Muscle of leg (tissue), 3 donors: ENCODE measurements at regions not wholly inside any gene's neighbourhood (a gene's known extent, or its start where the extent isn't known, plus 50 kb on each side); places are given as distances from the start of the nearest gene placed in this dataset.

Experiments used
- DNase-seq: peaks from one replicate; pipeline ENCODE4 v3.0.0; 2013
- H3K27ac ChIP-seq: one replicate; pipeline ENCODE4 v1.5.1; 2013; ENCODE audit warnings: mild to moderate bottlenecking, low read length, control low read depth
- H3K27me3 ChIP-seq: one replicate; pipeline ENCODE4 v1.6.1; 2013; ENCODE audit warnings: low read length; ENCODE audit not compliant: control insufficient read depth, insufficient read depth
- H3K36me3 ChIP-seq: one replicate; pipeline ENCODE4 v1.6.1; 2013; ENCODE audit warnings: low read length; ENCODE audit not compliant: control insufficient read depth, insufficient read depth
- H3K4me1 ChIP-seq: one replicate; pipeline ENCODE4 v1.6.1; 2013; ENCODE audit warnings: low read length; ENCODE audit not compliant: control insufficient read depth, insufficient read depth
- H3K4me3 ChIP-seq: one replicate; pipeline ENCODE4 v1.5.1; 2013; ENCODE audit warnings: low read length, control low read depth
- H3K9me3 ChIP-seq: replicated peaks from 2 replicates; pipeline ENCODE4 v1.6.1; 2013; ENCODE audit warnings: low read depth, low read length; ENCODE audit not compliant: control insufficient read depth
- WGBS: methylation state at CpG from one replicate; pipeline ENCODE4 v1.1.5; 2013; ENCODE audit warnings: missing lambda C conversion rate; ENCODE audit not compliant: insufficient coverage; 5-methylcytosine and 5-hydroxymethylcytosine counted together

- WGBS = no CpG with 5 or more reads among the region's 2 CpGs
- DNase-seq = no peak
- no peaks in the 10 kb centered on the region for H3K36me3 ChIP-seq
- no peaks in the 10 kb centered on the region for H3K9me3 ChIP-seq
- peaks cover 2% of the 10 kb centered on the region for H3K27me3 ChIP-seq
- H3K4me1 ChIP-seq = no peaks in the 10 kb centered on the region
- no peak overlapping the region for H3K4me3 ChIP-seq
- no peak overlapping the region for H3K27ac ChIP-seq
Observed at GRCh38 chr2:118243031-118243430, 154.8 kb downstream of the INSIG2 start.

DNA sequence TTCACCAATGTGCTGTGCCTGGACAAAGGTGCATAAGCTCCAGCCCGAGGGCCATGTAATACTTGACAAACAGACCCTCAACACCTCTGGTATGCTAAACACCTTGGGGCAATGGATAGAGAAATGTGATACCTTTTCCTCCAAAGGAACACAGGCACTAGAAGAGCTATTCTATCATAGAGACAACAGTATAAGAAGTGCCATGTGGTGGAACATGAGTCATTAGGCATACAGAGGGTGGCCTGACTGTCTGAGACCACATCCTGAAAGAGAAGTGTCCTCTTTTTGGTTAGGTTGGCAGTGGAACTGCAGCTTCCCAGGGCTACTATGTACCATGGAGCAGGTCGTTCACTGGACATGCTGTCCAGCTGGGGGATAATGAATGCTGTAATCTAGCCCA, 153.9 kb downstream of the INSIG2 start:
- Histone ChIP-seq H3K9me3 (no peaks in the 10 kb centered on the region), H3K4me3 (no peak overlapping the region), H3K27me3 (peaks cover 2% of the 10 kb centered on the region), H3K36me3 (no peaks in the 10 kb centered on the region), H3K27ac (no peak overlapping the region), H3K4me1 (no peaks in the 10 kb centered on the region)
- DNase-seq = no peak
- WGBS = no CpG with 5 or more reads among the region's 2 CpGs

DNA sequence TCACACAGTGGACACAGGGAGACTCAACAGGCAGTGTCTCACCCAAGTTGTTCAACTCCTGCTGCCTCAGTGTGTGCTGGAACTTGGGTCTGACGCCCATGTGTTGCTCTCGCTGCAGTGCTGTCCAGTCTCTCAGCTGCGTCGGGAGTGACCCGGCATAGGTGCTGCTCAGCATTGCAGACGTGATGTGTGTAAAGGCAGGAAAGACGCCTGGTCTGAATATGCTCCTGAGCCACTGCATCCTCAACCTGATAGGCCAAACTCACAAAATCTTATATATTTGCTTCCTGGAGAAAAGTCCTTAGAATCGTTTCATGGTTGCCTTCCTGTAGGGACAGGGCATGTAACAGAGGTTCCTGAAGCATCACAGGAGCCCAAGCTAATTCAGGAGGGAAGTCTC, 152.9 kb downstream of the INSIG2 start:
- Histone ChIP-seq H3K9me3 (no peaks in the 10 kb centered on the region), H3K4me3 (no peak overlapping the region)

GRCh38 chr2:118240276-118240675, 152.0 kb downstream of the INSIG2 start:
- 100% methylated on average over 2 of the region's 2 CpGs for WGBS
- peaks cover 2% of the 10 kb centered on the region for H3K27me3 ChIP-seq
- H3K36me3 ChIP-seq = no peaks in the 10 kb centered on the region

More for the DNA sequence above, 152.9 kb downstream of the INSIG2 start:
- no peak for DNase-seq
- H3K27ac ChIP-seq = no peak overlapping the region
- H3K36me3 ChIP-seq = no peaks in the 10 kb centered on the region
- no peaks in the 10 kb centered on the region for H3K4me1 ChIP-seq
- H3K27me3 ChIP-seq = peaks cover 2% of the 10 kb centered on the region
- 80% methylated on average over 7 of the region's 8 CpGs for WGBS

GRCh38 chr2:118239284-118239683, 151.0 kb downstream of the INSIG2 start:
- no peak for DNase-seq
- Histone ChIP-seq H3K9me3 (no peaks in the 10 kb centered on the region), H3K36me3 (no peaks in the 10 kb centered on the region), H3K4me1 (no peaks in the 10 kb centered on the region), H3K27me3 (peaks cover 2% of the 10 kb centered on the region), H3K27ac (no peak overlapping the region), H3K4me3 (no peak overlapping the region)
- 81% methylated on average over 3 of the region's 5 CpGs for WGBS

More at GRCh38 chr2:118240276-118240675, 152.0 kb downstream of the INSIG2 start:
- Histone ChIP-seq H3K27ac (no peak overlapping the region), H3K4me3 (no peak overlapping the region), H3K9me3 (no peaks in the 10 kb centered on the region), H3K4me1 (no peaks in the 10 kb centered on the region)
- no peak for DNase-seq

DNA sequence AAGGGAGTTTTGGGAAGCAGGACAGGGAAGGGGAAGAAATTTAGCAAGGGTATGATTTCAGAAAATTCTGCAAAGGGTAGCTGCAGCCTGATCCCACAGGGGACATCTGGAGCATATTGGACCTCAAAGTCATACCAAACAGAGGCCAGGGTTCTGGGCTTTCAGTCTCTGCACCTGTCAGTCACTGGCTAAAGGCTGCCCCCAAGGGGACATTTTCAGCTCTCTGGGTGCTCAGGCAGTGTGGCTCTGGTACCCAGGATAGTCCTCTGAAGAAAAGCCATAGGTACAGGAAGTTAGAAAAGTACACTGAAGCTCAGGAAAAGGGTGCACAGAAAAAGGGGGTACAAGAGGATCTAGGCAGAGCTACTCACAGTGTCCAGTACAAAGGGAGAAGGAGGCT, 149.2 kb downstream of the INSIG2 start:
- Histone ChIP-seq H3K27me3 (peaks cover 2% of the 10 kb centered on the region), H3K9me3 (no peaks in the 10 kb centered on the region), H3K36me3 (no peaks in the 10 kb centered on the region), H3K4me1 (no peaks in the 10 kb centered on the region), H3K4me3 (no peak overlapping the region), H3K27ac (no peak overlapping the region)
- no peak for DNase-seq

- no peaks in the 10 kb centered on the region for H3K36me3 ChIP-seq
- DNase-seq = no peak
- no peaks in the 10 kb centered on the region for H3K9me3 ChIP-seq
- no peaks in the 10 kb centered on the region for H3K27me3 ChIP-seq
- H3K27ac ChIP-seq = no peak overlapping the region
- WGBS = 37% methylated on average over 4 of the region's 9 CpGs
- H3K4me3 ChIP-seq = no peak overlapping the region
- peaks cover under 1% of the 10 kb centered on the region for H3K4me1 ChIP-seq
Observed at GRCh38 chr2:118232796-118233195, 144.5 kb downstream of the INSIG2 start.

DNA sequence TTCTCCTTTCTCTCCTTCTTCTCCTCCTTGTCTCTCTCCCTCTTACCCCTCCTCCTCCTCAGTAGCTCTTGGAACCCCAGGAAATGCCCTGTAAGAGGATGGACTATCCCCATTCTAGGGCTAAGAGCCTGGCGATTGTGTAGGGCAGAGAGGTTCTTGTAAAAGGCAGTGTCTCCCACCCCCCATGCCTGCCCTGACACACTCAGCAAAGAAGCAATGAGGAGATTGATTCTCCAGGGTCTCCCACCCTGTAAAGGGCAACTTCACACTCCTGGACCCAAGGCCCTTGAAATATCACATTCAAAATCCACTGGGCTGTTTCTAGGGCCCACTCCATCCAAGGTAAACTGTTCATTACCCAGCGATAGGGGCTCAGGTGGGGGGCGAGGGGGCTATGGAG, 144.1 kb downstream of the INSIG2 start:
- Histone ChIP-seq H3K27me3 (no peaks in the 10 kb centered on the region), H3K9me3 (no peaks in the 10 kb centered on the region), H3K4me3 (no peak overlapping the region), H3K36me3 (no peaks in the 10 kb centered on the region), H3K4me1 (peaks cover 2% of the 10 kb centered on the region), H3K27ac (no peak overlapping the region)
- WGBS = no CpG with 5 or more reads among the region's 3 CpGs
- DNase-seq = no peak

DNA sequence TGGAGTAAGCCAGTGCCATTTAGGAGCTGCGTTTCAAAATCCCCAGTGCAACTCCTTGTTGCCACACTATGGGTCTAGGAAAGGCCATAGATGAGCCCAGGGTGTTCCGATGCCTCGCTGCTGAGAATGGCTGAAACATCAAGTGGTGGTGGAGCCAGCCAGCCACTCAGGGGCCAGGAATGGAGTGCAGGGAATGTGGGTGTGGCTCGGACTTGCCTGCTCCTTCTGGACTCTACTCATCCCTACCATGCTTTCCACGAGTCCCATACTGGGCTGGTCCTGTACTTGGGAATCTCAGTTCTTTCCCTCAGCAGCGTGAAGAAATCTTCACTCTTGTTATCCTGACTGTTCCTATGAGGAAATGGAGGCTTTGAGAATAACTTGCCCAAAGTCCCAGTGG, 143.5 kb downstream of the INSIG2 start:
- Histone ChIP-seq H3K4me1 (peaks cover 3% of the 10 kb centered on the region), H3K36me3 (no peaks in the 10 kb centered on the region), H3K27me3 (no peaks in the 10 kb centered on the region), H3K9me3 (no peaks in the 10 kb centered on the region), H3K4me3 (no peak overlapping the region), H3K27ac (no peak overlapping the region)
- 82% methylated on average over 2 of the region's 6 CpGs for WGBS
- no peak for DNase-seq

DNA sequence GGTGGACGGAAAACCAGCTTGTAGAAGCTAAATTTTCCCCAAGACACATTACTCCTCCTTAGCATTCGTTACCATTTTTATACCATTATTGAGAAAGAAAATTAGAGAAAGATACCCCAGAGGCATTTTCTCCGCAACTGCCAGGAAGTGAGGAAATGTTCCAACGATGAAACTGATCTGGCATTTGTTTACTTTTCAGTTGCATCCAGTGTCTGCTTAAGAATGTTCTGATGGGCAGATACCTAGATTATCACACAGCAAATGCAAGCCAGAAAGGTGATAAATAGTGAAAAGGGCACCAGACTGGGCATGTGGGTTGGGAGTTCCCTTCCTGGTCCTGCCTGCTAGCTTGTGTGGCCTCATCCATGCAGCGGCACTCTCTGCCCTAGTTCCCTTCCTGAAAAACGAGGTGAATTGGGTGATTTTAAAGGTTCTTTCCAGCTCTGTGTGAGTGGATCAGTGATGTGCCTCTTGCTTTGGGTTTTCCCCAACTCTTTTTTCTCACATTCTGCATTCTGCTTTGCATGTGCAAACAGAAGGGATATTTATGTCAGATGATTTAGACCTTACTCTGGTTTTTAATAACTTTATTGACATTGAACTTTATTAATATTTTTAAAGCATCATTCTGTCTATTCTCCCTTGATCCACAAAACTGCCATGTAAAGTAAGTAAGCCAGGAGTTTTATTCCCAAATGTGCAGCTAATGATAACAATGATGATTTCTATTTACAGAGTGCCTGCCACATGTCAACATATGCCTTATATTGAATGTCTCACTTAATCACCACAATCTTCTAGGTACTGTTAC, 139.6 kb downstream of the INSIG2 start:
- Histone ChIP-seq H3K9me3 (no peaks in the 10 kb centered on the region), H3K36me3 (no peaks in the 10 kb centered on the region), H3K4me1 (peaks cover 21% of the 10 kb centered on the region), H3K27ac (no peak overlapping the region), H3K4me3 (no peak overlapping the region), H3K27me3 (peaks cover 24% of the 10 kb centered on the region)
- WGBS = 20% methylated on average over 2 of the region's 6 CpGs
- DNase-seq = no peak

DNA sequence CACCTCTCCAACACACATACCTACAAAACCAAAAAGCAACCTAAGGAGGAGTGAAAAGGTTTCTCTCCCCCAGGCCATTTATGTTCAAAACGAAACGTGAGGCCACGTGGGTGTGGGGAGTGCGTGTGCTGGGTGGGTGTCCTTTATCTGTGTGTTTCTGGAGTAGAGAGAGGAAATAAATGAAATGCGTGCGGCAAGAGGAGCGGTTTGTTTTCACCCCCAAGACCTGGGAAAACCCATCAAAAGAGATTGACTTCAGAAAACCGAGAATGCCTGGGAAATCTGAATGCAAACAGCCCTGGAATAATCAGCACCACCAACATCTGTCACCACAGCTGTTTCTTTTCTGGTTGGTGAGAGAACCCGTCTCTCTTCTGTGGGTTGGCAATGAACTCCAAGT, 137.4 kb downstream of the INSIG2 start:
- Histone ChIP-seq H3K27me3 (peaks cover 28% of the 10 kb centered on the region), H3K9me3 (no peaks in the 10 kb centered on the region), H3K4me3 (no peak overlapping the region), H3K27ac (peak overlapping the region; percentile 89), H3K4me1 (peaks cover 21% of the 10 kb centered on the region), H3K36me3 (no peaks in the 10 kb centered on the region)
- peak; percentile 43 for DNase-seq
- WGBS = no CpG with 5 or more reads among the region's 9 CpGs
